H1 (cell line): ENCODE measurements at regions not wholly inside any gene's neighbourhood (a gene's known extent, or its start where the extent isn't known, plus 50 kb on each side); places are given as distances from the start of the nearest gene placed in this dataset.

Experiments used
- CHD1 ChIP-seq: IDR thresholded peaks from 2 replicates; pipeline ENCODE4 v1.6.1; 2012; ENCODE audit warnings: low read depth, low read length, improper control_type of control experiment
- EZH2 ChIP-seq: fragments of 200-600 bp; sonication (generic); IDR thresholded peaks from 2 replicates; pipeline ENCODE4 v1.7.1; 2012; ENCODE audit warnings: low read depth, mild to moderate bottlenecking, moderate library complexity, low read length, inconsistent platforms; ENCODE audit not compliant: severe bottlenecking
- GABPA ChIP-seq: IDR thresholded peaks from 2 replicates; pipeline ENCODE4 v1.6.1; 2011; ENCODE audit warnings: mild to moderate bottlenecking, low read length, moderate library complexity, borderline replicate concordance; ENCODE audit not compliant: insufficient read depth
- MAFK ChIP-seq: IDR thresholded peaks from 2 replicates; pipeline ENCODE4 v1.6.1; 2012; ENCODE audit warnings: low read depth, mild to moderate bottlenecking, improper control_type of control experiment, low read length
- NRF1 ChIP-seq: IDR thresholded peaks from 2 replicates; pipeline ENCODE4 v1.6.1; 2011; ENCODE audit warnings: mild to moderate bottlenecking, low read depth, low read length, improper control_type of control experiment
- POLR2A ChIP-seq, 2 experiments: IDR thresholded peaks; 1 replicate in 1 of 2; 2 replicates in 1 of 2; pipeline ENCODE4 v1.6.1; 2011; ENCODE audit warnings: low read depth in 2 of 2, low read length in 2 of 2, mild to moderate bottlenecking in 2 of 2; ENCODE audit errors: control extremely low read depth in 1 of 2
- SP1 ChIP-seq: IDR thresholded peaks from 2 replicates; pipeline ENCODE4 v1.6.1; 2011; ENCODE audit warnings: low read depth, low read length

- TF ChIP-seq POLR2A (IDR thresholded peaks at IDR 0.05; ENCODE audit: control extremely low read depth in 1 of 2, low read depth in 2 of 2, low read length in 2 of 2) (no peak), GABPA (no peak), NRF1 (no peak), MAFK (no peak), EZH2 (no peak), SP1 (no peak), CHD1 (no peak)
Observed at GRCh38 chr3:39721076-39721475, 88.3 kb upstream of the MYRIP start.
